ENCODE measurements at regions not wholly inside any gene's neighbourhood (a gene's known extent, or its start where the extent isn't known, plus 50 kb on each side); places are given as distances from the start of the nearest gene placed in this dataset.

DNA sequence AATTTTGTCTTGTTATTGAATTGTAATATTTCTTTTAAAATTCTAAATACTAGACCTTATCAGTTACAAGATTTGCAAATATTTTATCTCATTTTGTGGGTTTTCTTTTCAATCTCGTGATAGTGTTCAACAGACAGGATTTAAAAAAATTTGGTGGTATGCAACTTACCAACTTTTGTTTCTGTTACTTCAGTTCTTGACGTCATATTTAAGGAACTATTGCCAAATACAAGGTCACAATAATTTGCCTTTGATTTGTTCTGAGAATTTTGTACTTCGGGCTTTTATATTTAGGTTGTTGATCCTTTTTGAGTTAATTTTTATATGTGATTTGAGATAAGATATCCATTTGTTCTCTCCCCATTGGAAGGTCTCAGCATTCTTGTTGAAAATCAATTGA lies 876.6 kb downstream of the DCDC2C start:
- no peak for TF ChIP-seq ZFX (IDR thresholded peaks at IDR 0.05)
- TF ChIP-seq, protein P1, sequence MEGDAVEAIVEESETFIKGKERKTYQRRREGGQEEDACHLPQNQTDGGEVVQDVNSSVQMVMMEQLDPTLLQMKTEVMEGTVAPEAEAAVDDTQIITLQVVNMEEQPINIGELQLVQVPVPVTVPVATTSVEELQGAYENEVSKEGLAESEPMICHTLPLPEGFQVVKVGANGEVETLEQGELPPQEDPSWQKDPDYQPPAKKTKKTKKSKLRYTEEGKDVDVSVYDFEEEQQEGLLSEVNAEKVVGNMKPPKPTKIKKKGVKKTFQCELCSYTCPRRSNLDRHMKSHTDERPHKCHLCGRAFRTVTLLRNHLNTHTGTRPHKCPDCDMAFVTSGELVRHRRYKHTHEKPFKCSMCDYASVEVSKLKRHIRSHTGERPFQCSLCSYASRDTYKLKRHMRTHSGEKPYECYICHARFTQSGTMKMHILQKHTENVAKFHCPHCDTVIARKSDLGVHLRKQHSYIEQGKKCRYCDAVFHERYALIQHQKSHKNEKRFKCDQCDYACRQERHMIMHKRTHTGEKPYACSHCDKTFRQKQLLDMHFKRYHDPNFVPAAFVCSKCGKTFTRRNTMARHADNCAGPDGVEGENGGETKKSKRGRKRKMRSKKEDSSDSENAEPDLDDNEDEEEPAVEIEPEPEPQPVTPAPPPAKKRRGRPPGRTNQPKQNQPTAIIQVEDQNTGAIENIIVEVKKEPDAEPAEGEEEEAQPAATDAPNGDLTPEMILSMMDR (conservative IDR thresholded peaks at IDR 0.05), result no peak
- no peak overlapping the region for H3K27ac ChIP-seq

DNA sequence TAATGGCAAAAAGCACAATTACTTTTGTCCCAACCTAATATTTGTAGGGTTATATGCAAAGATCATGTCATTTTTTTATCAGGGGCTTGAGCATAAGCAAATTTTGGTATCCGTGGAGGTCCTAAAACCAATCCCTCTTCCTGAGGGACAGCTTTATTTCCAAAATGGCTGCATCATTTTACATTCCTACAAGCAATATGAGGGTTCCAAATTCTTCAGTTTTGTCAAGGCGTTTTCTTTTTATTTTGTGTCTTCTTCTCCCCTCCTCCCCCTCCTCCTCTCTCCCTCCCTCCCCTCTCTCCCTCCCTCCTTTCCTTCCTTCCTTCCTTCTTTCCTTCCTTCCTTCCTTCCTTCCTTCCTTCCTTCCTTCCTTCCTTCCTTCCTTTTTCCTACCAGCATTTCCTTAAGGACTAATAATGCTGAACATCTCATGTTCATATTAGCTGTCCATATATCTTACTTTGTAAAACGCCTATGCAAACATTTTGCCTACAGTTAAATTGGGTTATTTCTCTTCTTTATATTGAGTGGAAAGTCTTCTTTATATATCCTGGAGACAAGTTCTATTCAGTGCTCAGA lies 881.8 kb downstream of the DCDC2C start:
- H3K27ac ChIP-seq, result no peak overlapping the region
- TF ChIP-seq ZFX (IDR thresholded peaks at IDR 0.05), result no peak
- TF ChIP-seq, protein P1 (conservative IDR thresholded peaks at IDR 0.05), result no peak

- no peak overlapping the region for H3K27ac ChIP-seq
- no peak for TF ChIP-seq ZFX (IDR thresholded peaks at IDR 0.05)
Measured at GRCh38 chr2:4588606-4589005, 885.2 kb downstream of the DCDC2C start.

DNA sequence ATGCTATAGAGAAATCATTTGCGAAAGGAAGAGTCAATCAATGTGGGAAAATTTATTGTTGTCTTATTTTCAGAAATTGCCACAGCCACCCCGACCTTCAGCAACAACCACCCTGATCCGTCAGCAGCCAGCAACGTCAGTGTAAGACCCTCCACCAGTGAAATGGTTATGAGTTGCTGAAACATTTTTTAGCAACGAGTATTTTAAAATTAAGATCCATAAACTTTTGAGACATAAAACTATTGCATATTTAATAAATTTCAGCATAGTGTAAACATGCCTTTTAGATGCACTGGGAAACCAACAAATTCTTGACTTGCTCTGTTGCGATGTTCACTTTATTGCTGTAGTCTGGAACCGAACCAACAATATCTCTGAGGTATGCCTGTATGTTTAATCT lies 887.9 kb downstream of the DCDC2C start:
- H3K27ac ChIP-seq, result no peak overlapping the region
- no peak for TF ChIP-seq ZFX (IDR thresholded peaks at IDR 0.05)
- TF ChIP-seq, protein P1 (conservative IDR thresholded peaks at IDR 0.05), result no peak

GRCh38 chr2:4597400-4597799 lies 894.0 kb downstream of the DCDC2C start:
- TF ChIP-seq ZFX (IDR thresholded peaks at IDR 0.05), result no peak
- TF ChIP-seq, protein P1 (conservative IDR thresholded peaks at IDR 0.05), result no peak
- H3K27ac ChIP-seq, result no peak overlapping the region

DNA sequence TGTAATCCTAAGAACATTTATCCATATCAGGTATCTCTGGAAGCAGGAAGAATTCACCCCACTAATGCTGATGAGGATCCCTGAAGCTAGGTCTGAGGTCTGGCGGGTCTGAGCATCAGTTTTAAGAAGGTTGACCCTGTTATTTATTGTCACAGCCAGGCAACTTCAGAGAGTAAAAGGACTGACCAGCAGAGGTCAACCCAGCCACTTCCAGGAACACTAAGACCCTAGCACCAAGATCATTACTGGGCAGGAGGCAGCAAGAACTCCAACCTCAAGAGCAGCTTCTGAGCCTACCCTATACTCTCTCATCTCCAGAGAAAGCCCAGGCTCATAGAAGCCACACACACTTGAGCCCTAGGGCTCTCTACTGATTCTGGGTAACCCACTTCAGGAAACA lies 901.4 kb downstream of the DCDC2C start:
- H3K27ac ChIP-seq, result no peak overlapping the region
- TF ChIP-seq, protein P1 (conservative IDR thresholded peaks at IDR 0.05), result no peak; the same call in 1 of the 2 replicates
- TF ChIP-seq ZFX (IDR thresholded peaks at IDR 0.05), result no peak

- TF ChIP-seq, protein P1 (conservative IDR thresholded peaks at IDR 0.05), result no peak
- TF ChIP-seq ZFX (IDR thresholded peaks at IDR 0.05), result no peak
- no peak overlapping the region for H3K27ac ChIP-seq
Measured at GRCh38 chr2:4618141-4618540, 914.8 kb downstream of the DCDC2C start.

GRCh38 chr2:4618630-4619228 lies 915.4 kb downstream of the DCDC2C start:
- TF ChIP-seq, protein P1 (conservative IDR thresholded peaks at IDR 0.05), result no peak
- no peak for TF ChIP-seq ZFX (IDR thresholded peaks at IDR 0.05)
- H3K27ac ChIP-seq, result no peak overlapping the region

All from C4-2B (cell line).